ENCODE measurements at regions not wholly inside any gene's neighbourhood (a gene's known extent, or its start where the extent isn't known, plus 50 kb on each side); places are given as distances from the start of the nearest gene placed in this dataset.

DNA sequence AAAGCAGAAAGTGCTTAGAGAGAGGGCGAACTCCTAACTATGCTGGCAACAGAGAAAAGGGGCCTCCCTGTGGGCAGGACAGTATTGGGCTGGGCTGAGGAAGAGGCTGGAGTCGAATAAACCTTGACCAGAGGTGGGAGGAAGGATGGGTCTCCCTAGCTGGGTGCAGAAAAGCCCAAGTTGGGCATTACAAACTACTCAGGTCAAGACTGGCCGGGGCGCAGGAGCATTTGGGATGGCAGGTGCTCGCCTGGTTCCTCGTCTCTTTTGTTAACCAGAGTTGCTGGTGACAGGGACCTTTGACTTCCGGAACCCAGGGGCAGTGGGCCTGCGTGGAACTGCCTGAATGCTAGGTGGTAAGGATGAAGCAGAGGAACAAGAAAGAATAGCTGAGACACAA is 80.3 kb upstream of the SHISAL1 start:
- ATAC-seq: no peak
- H3K4me2 ChIP-seq (ENCODE audit: low read length): no peak overlapping the region

More for the DNA sequence above, 80.3 kb upstream of the SHISAL1 start:
- ChIA-PET RAD21 (ENCODE audit: low non-redundant PET in 1 of 2, low total read pairs in 2 of 2, uncharacterized antibody in 2 of 2, unreplicated experiment in 2 of 2) (no interaction called here), POLR2A (no interaction called here), CTCF (no interaction called here)
- intact Hi-C loops (cut with micrococcal nuclease): no loop called here
- H3K9me3 ChIP-seq (ENCODE audit: control insufficient read depth in 1 of 2, insufficient read depth in 1 of 2, low read depth in 1 of 2, low read length in 2 of 2): no peaks in the 10 kb centered on the region
- no peak overlapping the region for H3K4me3 ChIP-seq (replicated peaks in 1 of 2; ENCODE audit: low read depth in 1 of 2, low read length in 2 of 2)
- H4K20me1 ChIP-seq (ENCODE audit: insufficient read depth): no peaks in the 10 kb centered on the region
- no peaks in the 10 kb centered on the region for H3K9me2 ChIP-seq (ENCODE audit: insufficient read depth)
- H3K79me2 ChIP-seq (ENCODE audit: insufficient read depth, low read length): no peaks in the 10 kb centered on the region
- no peaks in the 10 kb centered on the region for H3K4me1 ChIP-seq (ENCODE audit: control insufficient read depth in 1 of 2, insufficient read depth in 2 of 2, low read length in 2 of 2)
- no peak for TF ChIP-seq YY1 (IDR thresholded peaks at IDR 0.05; ENCODE audit: extremely low read depth, insufficient replicate concordance, low read depth, low read length)
- TF ChIP-seq CBX3 (IDR thresholded peaks at IDR 0.05; ENCODE audit: low read depth): no peak
- TF ChIP-seq, protein P1, sequence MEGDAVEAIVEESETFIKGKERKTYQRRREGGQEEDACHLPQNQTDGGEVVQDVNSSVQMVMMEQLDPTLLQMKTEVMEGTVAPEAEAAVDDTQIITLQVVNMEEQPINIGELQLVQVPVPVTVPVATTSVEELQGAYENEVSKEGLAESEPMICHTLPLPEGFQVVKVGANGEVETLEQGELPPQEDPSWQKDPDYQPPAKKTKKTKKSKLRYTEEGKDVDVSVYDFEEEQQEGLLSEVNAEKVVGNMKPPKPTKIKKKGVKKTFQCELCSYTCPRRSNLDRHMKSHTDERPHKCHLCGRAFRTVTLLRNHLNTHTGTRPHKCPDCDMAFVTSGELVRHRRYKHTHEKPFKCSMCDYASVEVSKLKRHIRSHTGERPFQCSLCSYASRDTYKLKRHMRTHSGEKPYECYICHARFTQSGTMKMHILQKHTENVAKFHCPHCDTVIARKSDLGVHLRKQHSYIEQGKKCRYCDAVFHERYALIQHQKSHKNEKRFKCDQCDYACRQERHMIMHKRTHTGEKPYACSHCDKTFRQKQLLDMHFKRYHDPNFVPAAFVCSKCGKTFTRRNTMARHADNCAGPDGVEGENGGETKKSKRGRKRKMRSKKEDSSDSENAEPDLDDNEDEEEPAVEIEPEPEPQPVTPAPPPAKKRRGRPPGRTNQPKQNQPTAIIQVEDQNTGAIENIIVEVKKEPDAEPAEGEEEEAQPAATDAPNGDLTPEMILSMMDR (IDR thresholded peaks at IDR 0.05 in 2 of 3, conservative IDR thresholded peaks at IDR 0.05 in 1 of 3; ENCODE audit: borderline replicate concordance in 1 of 3, insufficient read depth in 1 of 3, low read depth in 2 of 3, low read length in 2 of 3): no peak
- TF ChIP-seq EZH2phosphoT487 (IDR thresholded peaks at IDR 0.05; ENCODE audit: borderline replicate concordance): no peak
- no peak for TF ChIP-seq SIN3A (IDR thresholded peaks at IDR 0.05; ENCODE audit: low read depth)
- TF ChIP-seq, protein P2, sequence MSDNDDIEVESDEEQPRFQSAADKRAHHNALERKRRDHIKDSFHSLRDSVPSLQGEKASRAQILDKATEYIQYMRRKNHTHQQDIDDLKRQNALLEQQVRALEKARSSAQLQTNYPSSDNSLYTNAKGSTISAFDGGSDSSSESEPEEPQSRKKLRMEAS (IDR thresholded peaks at IDR 0.05): no peak
- TF ChIP-seq SRF (IDR thresholded peaks at IDR 0.05; ENCODE audit: low read depth): no peak
- TF ChIP-seq, protein P3, sequence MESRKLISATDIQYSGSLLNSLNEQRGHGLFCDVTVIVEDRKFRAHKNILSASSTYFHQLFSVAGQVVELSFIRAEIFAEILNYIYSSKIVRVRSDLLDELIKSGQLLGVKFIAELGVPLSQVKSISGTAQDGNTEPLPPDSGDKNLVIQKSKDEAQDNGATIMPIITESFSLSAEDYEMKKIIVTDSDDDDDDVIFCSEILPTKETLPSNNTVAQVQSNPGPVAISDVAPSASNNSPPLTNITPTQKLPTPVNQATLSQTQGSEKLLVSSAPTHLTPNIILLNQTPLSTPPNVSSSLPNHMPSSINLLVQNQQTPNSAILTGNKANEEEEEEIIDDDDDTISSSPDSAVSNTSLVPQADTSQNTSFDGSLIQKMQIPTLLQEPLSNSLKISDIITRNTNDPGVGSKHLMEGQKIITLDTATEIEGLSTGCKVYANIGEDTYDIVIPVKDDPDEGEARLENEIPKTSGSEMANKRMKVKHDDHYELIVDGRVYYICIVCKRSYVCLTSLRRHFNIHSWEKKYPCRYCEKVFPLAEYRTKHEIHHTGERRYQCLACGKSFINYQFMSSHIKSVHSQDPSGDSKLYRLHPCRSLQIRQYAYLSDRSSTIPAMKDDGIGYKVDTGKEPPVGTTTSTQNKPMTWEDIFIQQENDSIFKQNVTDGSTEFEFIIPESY (IDR thresholded peaks at IDR 0.05; ENCODE audit: extremely low read depth, insufficient replicate concordance, low read length): no peak
- TF ChIP-seq, protein P4, sequence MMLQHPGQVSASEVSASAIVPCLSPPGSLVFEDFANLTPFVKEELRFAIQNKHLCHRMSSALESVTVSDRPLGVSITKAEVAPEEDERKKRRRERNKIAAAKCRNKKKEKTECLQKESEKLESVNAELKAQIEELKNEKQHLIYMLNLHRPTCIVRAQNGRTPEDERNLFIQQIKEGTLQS (IDR thresholded peaks at IDR 0.05): no peak
- no peak for TF ChIP-seq POLR2A (IDR thresholded peaks at IDR 0.05; ENCODE audit: borderline replicate concordance, extremely low read depth, insufficient read depth, insufficient read length)
- TF ChIP-seq ZNF274 (IDR thresholded peaks at IDR 0.05; ENCODE audit: low read depth, low read length): no peak
- no peak overlapping the region for H2AFZ ChIP-seq (ENCODE audit: low read depth, low read length, poor library complexity, severe bottlenecking)
- no peak overlapping the region for H3K27ac ChIP-seq (ENCODE audit: low read depth, low read length)
- no peak overlapping the region for H3K9ac ChIP-seq (ENCODE audit: low read length)
- no peaks in the 10 kb centered on the region for H3K36me3 ChIP-seq (ENCODE audit: control insufficient read depth in 1 of 2, insufficient read depth in 2 of 2, low read length in 2 of 2)
- DNase-seq (ENCODE audit: low read depth, low spot score): no peak
- BruUV-seq (replicated peaks): no TSS peak
- peaks cover 9% of the 10 kb centered on the region; the same call in 1 of the 2 replicates for H3K27me3 ChIP-seq (ENCODE audit: insufficient read depth, low read length)

All from HCT116 (cell line).